H54 (cell line): ENCODE measurements at regions not wholly inside any gene's neighbourhood (a gene's known extent, or its start where the extent isn't known, plus 50 kb on each side); places are given as distances from the start of the nearest gene placed in this dataset.
"Not testable (repeated sequence)": the region's sequence is repeated elsewhere in the genome, so short reads cannot be mapped to it uniquely, and the experiment has no call there.

Experiments used
- DNase-seq: peaks from one replicate; pipeline ENCODE4 v3.0.0; 2011; ENCODE audit warnings: low spot score, mixed read lengths; ENCODE audit not compliant: insufficient read length
- FAIRE-seq: peaks from 3 replicates; lab custom pipeline; 2011; peaks lifted over from hg19 to GRCh38; lab: Jason Lieb, UNC
- POLR2A ChIP-seq: IDR thresholded peaks from 2 replicates; pipeline ENCODE4 v1.6.1; 2011; ENCODE audit warnings: low read depth, mild to moderate bottlenecking, low read length

DNA sequence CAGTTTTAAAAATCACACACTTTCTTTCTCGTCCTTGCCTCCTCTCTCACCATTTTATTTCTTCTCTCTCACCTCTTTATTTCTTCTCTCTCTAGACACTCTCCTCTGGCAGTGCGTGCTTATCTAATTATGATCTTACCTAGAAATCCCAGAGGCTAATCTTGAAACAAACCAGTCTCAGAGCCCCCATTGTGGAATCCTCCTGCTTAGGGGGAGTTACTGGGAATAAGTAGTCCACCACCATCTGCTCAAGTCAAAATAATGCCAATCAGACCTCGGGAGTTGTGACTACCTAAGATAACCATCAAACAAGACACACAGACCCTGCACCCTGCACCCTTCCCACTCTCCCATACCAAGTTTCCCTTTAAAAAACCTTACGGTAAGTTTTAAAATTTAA lies 256.9 kb downstream of the POM121L12 start:
- no peak for TF ChIP-seq POLR2A
- FAIRE-seq: no peak
- DNase-seq: no peak

GRCh38 chr7:53302496-53303246 lies 267.2 kb downstream of the POM121L12 start:
- FAIRE-seq: no peak
- no peak for DNase-seq
- no peak for TF ChIP-seq POLR2A

DNA sequence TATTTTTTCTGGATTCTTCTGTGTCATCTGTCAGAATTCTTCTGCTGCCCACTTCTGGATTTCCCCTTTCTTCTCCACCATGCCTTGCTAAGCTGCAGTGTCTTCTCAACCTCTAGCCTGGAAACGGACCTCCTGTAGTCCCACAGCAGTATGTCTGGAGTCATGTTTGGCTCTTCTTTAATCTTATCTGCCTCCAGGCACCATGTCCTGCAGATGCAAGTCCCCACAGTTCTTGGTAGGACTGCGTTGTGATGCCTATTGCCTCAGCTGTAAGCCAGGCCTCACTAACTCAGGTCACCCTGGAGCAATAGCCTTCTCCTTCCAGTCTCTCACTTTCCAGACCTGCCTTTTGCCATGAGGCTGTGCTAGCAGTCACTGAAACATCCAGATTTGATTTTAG lies 268.3 kb downstream of the POM121L12 start:
- no peak for TF ChIP-seq POLR2A
- no peak for FAIRE-seq
- DNase-seq: no peak

- DNase-seq (no peak), FAIRE-seq (no peak)
- TF ChIP-seq POLR2A: no peak
These were observed 271.4 kb downstream of the POM121L12 start for GRCh38 chr7:53306846-53307245.

DNA sequence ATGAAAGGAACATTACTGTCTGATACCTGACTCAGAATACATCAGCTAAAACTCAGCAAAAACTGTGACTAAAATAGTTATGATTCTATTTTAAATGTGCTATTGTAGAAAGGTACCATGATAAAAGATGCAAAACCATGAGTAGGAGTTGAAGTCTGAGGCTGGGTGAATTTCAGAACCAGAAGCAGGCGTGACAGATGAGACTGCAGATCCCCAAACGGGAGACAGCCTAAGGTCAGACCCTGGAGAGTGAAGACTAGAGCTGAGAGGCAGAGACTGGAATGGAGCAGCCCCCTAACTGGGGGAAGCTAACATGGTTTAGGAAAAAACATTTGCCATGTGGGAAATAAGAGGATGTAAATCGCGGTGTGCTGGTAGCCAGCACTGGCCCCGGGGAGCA lies 275.8 kb downstream of the POM121L12 start:
- FAIRE-seq (no peak), DNase-seq (no peak)
- TF ChIP-seq POLR2A: no peak

- DNase-seq: no peak
- FAIRE-seq: no peak
- TF ChIP-seq POLR2A: no peak
These were observed 280.5 kb downstream of the POM121L12 start for GRCh38 chr7:53315981-53316380.

GRCh38 chr7:53318566-53318965 lies 283.1 kb downstream of the POM121L12 start:
- no peak for DNase-seq
- FAIRE-seq: no peak
- no peak for TF ChIP-seq POLR2A

GRCh38 chr7:53325061-53325460 lies 289.6 kb downstream of the POM121L12 start:
- no peak for TF ChIP-seq POLR2A
- no peak for DNase-seq
- no peak for FAIRE-seq

- TF ChIP-seq POLR2A: no peak
- FAIRE-seq: no peak
These were observed 291.2 kb downstream of the POM121L12 start for GRCh38 chr7:53326634-53327033.

GRCh38 chr7:53336105-53336668 lies 300.8 kb downstream of the POM121L12 start:
- FAIRE-seq: peak; percentile 23
- TF ChIP-seq POLR2A: no peak
- no peak for DNase-seq

More at GRCh38 chr7:53326634-53327033, 291.2 kb downstream of the POM121L12 start:
- DNase-seq: no peak

- no peak for TF ChIP-seq POLR2A
- no peak for FAIRE-seq
- DNase-seq: no peak
These were observed 304.8 kb downstream of the POM121L12 start for GRCh38 chr7:53340220-53340619.

DNA sequence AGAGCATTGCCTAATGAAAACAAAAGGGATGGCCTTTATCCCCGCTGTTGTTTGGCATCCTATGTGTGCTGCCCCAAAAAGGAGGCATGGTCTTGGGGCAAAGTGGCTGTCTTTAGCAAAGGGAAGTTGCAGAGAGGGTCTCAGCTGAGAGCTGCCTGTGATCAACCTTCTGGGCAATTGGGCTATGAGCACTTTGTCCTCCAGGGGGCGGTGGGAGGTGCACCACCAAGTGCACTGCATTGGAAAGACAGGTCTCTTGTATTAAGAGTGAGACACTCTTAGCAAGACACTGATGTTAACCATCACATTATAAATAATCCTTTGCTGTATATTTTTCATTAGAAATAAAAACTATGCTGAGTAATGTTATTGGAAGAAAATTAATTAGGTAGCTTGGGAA lies 314.8 kb downstream of the POM121L12 start:
- FAIRE-seq: peak; percentile 71
- DNase-seq: peak; percentile 40
- no peak for TF ChIP-seq POLR2A

DNA sequence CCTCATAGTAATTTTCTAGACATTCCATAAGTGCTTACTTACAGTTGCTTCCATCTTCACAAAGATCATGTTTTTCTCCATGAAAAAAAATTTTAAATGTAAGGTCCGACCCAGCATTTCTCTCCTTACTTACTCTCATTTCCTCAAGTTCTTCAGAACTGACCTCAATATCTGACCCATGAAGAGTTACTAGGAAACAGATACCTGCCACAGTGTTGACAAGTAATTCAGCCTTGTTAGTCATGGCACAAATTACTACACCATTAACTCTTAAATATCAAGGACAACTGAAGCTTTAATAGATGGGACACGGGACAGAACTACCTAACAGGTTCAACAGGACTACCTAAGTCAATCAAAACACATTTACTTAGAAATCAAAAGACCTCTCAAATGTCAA lies 316.2 kb downstream of the POM121L12 start:
- no peak for TF ChIP-seq POLR2A
- no peak for DNase-seq
- FAIRE-seq: peak; percentile 77

DNA sequence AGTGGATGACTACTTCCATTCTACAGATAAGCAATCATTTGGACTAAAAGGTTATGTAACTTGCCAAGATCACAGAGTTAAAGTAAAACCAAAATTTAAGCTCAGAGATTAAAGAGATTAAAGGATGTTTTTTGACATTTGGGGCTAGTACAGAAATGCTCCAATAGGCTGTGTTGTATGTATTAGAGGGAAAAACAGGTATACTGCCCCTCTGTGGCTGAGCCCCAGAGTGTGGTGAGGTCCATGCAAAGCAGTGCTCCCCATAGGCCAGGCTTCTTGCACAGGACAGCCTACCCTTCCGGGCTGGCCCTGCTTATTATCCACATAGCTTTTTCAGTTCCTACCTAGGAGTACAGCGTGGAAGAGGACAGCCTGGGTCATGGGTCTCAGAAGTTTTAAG lies 322.8 kb downstream of the POM121L12 start:
- TF ChIP-seq POLR2A: no peak
- no peak for FAIRE-seq
- no peak for DNase-seq

DNA sequence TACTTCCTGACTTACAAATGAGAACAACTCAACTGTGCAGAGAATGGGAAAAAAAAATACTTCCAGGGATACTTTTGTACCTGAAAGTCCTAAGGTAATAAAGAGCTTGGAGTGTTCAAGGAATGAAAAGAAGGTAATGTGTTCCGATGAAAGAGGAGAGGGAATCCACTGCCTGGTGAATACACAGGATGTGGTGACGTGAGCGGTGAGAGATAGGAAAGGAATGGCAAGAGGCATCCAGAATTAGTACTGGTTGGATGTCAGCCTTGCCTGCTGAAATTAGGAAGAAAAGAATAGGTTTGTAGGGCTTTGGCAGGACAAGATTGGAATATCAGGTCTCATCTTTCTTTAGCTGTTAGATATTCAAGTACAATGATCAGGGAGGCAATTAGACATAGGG lies 347.7 kb downstream of the POM121L12 start:
- no peak for FAIRE-seq
- no peak for TF ChIP-seq POLR2A
- DNase-seq: peak; percentile 15

- FAIRE-seq, DNase-seq: not testable (repeated sequence)
These were observed 349.8 kb downstream of the POM121L12 start for GRCh38 chr7:53385239-53385638.
